GM18508 (cell line): ENCODE measurements at regions not wholly inside any gene's neighbourhood (a gene's known extent, or its start where the extent isn't known, plus 50 kb on each side); places are given as distances from the start of the nearest gene placed in this dataset.

ENCODE experiments used
- ATAC-seq: cut with Tn5 transposase; IDR thresholded peaks from one replicate; pipeline ENCODE4 v1.9.1; 2021; ENCODE audit warnings: moderate number of reproducible peaks; ENCODE audit not compliant: insufficient read depth, unreplicated experiment

DNA sequence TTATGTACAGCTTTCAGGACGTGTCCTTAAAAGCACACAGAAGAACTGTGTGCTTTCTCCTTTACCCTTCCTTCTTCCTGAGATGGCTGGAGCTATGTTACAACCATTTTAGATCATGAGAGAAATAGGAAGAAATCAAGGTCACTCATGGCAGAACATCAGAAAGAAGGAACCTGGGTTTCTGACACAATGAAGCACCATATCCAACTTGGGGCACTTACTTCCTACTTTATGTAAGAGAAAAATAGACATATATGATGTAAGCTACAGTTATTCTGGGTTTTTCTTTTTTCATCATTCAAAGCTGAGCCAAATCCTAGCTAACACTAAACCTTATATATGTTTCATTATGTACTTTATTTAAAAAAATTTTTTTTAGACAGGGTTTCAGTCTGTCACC, 79.5 kb downstream of the FAM161A start:
- no peak for ATAC-seq

DNA sequence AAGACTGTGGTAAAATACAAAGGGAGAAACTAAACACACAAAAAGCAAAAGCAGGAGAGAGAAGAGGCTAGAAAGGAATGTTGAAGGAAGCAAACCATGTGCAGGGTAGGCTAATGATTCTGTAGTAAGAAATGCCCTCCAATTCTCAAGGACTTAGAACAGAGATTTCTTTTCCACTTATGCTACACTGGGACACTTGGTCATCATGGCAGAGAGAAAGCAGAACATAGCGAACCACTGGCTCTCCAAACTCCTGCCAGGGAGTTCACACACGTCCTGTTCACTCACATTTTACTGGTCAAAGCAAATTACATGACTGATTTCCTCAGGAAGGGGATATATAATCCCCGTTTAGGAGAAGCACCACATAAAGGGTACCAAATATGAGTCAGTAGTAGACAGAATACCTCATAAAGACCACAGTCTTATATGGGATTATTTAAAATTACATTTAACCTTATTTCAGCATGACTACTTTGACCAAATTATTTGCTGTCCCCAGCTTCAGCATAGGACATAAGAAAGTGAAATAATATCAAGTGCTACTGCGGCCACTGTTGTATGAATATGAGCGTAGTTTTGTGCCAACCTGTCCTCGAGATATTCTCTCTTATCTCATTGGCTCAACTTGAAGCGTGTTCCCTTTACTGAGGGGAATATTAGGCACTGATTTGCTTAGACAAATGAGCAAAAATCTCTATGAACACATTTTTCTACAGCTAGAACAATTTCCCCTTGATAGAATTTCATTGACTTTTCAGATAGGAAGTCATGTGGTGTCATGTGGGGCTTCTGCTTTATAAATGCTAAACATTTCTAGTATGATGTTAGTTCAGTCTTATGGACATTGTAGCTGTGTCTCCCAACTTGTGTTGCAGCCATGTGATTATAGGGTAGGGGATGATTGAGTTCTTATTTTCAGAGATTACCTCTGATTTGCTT, 81.7 kb downstream of the FAM161A start:
- no peak for ATAC-seq

DNA sequence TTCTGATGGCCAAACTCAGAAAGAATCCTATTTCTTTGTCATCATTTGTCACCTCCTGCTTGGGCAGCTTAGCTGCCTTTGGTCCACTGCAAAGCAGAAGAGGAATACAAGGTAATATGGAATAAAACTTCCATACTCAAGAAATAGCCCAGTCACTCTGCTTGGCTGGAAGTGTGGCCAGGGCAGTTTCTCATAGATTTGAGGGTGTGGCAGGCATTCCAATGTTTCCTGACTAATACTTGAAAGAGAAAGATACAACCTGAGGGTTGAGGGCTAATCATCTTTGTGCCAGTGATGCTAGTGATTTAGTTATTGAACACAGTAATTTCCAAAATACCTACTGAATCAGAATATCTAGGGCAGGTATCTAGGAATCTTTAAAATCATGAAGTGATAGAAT, 83.1 kb downstream of the FAM161A start:
- ATAC-seq = no peak

DNA sequence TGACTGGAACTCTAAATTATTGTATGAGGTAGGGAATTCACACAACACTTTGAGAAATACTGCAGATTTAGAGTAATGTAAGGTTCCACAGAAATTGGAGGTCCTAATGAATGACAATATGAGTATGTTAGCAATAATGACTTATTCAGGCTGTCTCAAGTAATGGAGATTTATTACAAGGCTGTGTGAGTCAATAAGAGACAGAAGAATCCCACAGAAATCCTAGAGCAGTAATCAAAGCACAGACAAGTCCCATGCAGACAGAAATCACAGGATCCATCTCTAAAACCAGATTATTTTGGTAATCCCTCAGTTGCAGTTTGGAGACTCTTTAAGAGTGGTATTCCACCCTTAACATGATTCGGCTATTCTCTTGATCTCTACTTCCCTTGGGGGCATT, 83.6 kb downstream of the FAM161A start:
- no peak for ATAC-seq

DNA sequence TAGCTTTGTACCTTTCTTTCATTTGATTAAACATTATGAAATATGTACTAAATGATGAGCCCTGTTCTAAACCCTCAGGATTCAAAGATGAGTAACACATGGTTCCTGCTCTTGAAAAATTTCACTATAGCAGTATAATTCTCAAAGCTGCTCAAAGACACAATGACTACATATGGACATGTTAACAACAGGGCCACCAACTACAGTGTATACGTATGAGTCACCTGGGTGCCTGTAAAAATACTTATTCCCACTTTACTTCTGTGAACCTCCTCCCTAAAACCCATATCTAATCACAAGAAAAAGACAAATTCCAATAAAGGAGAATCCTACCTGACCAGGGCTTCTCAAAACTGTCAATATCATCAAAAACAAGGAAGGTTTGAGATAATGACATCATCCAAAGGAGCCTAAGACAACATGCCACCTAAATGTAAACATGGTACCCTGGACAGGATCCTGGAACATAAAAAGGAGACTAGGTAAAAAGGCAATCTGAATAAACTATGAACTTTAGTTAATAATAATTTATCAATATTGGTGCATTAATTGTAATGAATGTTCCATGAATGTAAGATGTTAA, 84.7 kb downstream of the FAM161A start:
- ATAC-seq = no peak

DNA sequence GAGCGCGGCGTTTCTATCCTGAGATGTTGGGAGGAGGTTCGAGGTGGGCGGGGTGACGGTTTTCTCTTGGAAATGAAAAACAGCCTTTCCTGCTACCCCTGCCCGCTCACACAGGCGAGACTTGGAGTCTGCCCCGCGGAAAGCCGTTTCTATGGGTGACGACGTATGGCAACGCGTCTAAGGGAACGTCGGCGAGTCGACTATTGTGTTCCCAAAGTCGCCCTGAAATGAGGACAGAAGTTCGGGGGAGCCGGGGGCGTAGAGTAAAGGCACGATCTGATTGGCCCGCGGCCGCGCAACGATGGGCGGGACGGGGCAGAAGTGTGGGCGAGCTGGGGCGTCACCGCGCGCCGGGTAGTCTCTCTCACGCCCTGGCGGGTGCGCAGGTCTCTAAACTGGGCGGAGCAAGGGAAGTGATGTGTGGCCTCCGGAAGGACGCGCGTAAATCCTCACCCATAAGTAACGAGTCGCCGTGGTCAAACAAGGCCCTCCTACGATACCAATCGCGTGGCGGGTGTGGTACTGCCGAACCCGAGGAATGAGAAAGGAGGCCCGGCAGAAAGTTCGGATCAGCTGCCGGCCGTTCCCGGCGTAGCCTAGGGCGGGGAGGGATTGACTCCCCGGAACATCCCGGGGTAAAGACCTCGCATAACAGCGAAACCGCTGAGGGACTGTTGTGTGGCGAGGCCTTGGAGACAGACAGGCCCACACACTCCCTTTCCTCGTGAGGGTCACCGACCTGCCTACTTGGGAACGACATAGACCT, 89.6 kb downstream of the FAM161A start:
- ATAC-seq = peak; percentile 93

DNA sequence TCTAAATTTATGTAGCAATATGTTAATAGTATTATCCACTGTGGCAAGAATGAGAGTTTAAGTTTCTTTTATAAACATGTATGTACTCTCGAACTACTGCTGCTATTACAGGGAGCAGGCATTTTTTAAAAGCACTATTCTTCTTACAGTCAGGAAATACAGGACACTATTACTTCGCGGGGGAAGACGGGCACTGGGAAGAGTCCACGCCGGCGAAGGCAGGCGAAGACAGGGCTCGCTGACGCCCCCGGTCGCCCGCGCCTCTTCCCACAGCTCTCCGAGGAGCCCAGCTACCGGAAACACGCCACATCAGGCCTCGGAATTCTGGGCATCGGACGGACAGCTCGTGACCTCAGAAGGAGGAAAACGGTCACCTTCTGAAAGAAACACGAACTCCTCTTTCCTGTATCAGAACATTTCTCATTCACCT, 90.2 kb downstream of the FAM161A start:
- peak; percentile 6 for ATAC-seq

DNA sequence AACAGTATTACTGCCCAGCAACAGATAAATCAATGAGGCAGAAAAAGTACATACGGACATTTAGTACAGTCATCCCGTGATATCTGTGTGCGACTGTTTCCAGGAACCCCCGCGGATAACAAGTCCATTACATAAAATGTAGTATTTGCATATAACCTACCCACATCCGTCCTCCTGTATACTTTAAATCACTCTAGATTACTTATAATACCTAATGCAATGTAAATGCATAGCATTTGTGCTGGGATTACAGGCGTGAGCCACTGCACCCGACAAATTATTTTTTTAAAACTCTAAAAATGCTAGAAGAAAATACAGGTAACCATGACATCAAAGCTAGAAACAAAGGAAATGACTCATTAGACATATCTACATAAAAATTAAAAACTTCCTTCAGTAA, 91.6 kb downstream of the FAM161A start:
- ATAC-seq = no peak

DNA sequence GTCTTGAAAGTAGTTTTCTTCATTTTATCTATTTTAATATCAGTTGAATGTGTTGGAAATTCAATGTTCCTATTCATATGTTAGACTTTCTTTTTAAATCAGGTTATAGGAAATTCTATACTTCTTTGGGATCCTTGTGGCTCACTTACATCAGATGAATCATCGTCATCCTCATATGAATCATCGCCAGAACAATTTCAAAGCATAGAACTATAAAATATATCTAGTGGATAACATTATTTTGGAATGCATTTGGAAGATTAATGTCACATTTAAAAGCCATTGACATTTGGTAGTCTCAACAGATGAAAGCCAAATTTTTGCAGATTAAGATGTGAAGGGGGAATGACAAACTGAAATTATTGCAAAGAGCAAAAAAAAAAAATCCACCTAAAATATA, 94.1 kb downstream of the FAM161A start:
- ATAC-seq = no peak

DNA sequence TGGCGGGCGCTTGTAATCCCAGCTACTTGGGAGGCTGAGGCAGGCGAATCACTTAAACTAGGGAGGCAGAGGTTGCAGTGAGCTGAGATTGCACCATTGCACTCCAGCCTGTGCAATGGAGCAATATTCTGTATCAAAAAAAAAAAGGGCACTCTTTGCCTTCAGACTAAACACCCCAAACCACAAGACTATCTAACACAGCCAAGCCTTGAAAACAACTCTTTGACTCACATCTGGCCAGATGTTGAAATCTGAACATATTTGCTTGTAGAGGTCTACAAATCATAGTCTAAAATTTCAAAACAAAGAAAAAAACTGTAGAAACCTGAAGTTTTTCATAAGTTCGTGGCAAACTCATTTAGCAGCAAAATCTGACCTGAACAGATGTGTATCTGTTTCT, 94.9 kb downstream of the FAM161A start:
- ATAC-seq = no peak

DNA sequence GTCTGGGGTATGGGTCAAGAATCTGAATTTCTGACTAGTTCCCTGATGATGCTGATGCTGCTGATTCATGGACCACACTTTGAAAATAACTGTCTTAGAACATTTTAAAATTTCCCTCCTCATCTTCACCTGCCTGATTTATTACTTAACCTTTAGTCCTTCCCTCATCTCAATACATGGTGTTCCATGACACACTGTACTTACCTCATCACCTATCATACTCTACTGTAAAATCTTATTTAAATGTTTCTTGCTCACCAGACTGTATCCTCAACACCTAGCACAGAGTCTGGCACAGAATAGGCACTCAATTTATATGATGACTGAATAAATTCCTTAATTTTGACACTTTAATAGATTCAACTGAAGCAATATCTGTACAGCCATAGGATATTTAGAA, 95.7 kb downstream of the FAM161A start:
- ATAC-seq = no peak

DNA sequence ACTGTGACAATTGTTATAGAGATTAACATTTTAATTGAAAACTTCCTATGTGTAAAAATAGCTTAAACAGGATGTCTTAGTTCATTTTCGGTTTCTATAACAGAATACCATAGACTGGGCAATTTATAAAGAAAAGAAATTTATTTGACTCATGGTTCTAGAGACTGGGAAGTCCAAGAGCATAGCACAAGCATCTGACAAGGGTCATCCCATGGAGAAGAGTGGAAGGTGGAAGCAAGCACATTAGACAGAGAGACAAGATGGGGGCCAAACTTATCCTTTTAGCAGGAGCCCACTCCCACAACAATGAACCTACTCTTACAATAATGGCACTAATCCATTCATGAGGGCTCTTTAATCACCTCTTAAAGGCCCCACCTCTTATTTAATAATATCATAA, 100.3 kb downstream of the FAM161A start:
- no peak for ATAC-seq

DNA sequence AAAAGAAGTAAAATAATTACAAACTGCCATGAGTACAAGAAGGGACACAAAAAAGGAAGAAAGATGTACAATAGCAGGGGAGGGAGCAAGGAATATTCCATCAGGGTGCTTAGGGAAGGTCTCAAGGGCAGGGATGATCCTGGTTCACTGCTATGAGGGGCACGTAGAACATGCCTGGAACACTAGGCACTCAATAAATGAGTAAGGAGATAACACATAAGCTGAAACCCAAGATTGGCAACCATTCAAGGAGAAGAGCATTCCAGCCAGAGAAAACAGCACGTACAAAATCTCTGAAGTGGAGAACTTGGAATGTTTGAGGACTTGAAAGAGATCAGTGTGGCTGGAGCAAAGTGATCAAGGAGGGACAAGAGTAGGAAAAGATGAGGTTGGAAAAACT, 103.2 kb downstream of the FAM161A start:
- no peak for ATAC-seq

DNA sequence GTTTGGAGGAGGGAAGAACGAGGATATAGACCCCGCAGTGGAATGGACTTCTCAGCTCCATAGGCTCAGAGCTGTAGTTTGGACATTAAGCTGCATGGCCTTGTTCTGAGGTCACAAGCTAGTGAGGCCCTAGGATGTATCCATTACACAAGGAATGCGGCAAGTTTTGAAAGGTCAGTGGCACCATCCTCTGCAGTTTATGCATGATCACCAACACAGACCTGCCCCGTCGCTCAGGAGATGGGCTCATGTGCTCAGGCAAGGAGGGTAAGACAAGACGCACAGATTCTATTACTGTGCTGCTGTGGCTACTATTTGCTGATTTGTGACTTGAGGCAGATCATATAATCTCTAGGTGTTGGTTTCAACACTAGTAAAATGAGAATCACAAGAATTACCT, 110.9 kb downstream of the FAM161A start:
- ATAC-seq = no peak

DNA sequence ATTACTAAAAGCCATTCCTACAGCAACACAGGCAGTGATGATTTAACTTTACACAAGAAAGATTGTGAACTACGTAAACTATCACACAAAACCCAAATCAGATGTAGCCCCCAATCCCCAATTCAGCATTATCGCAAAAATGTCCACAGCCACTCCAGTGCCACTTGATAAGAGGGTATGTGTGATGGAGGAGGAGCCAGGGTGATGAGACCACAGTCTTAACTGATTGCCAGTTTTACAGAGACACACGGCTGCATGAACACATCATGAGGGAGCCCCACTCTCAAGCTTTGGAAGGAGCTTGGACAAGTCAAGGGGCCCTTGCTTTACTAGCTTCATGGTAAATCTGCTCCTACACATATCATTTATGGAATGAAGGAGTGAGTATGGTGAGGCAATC, 116.0 kb downstream of the FAM161A start:
- no peak for ATAC-seq

DNA sequence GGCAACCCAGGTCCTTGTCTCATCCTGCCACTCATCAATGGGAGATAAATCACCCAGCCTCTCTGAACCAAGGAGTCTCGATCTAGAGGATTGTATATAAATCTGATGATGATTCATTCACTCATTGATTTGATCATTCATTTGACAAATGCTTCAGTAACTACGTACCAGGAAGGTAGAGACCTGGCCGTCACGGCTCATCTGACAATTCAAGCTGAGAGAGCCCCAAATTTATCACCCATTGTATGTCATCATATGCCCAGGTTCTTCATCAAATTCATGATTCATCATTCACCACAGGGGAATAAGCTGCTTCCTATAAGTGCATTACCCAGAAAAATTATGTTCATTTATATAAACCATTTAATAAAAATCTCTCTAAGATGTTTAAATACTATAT, 116.9 kb downstream of the FAM161A start:
- ATAC-seq = no peak

DNA sequence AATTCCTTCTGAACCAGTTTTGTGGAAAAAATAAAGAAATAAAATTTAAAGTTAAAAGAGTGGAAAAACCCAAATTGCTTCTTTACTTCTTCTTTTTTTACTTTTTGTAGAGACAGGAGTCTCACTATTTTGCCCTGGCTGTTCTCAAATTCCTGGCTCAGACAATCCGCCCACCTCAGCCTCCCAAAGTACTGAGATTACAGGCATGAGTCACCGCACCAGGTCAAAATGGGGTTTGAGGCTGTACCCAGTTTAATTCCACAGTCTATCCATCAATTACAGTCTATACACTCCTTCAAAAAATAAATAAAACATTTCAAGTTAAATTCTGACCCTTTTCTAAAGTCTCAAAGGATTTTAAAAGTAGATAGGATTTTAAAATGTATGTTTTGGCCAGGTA, 120.3 kb downstream of the FAM161A start:
- no peak for ATAC-seq

DNA sequence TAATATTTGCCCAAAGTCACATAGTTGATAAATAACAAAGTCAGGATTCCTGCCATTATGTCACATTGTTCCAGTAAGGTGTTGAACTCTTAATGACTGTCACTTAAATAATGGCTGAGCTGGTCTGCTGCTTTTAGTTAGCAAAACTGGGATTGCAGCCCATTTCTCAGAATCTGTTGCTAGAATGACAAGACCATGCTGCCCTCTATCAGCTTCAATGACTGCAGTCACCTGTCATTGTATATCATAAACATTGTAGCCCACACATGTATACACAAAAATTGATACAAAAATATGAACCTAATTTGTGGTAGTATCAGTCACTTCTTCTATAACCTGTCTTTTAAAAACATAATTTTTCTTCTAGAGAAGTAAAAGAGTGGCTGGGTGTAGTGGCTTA, 121.1 kb downstream of the FAM161A start:
- no peak for ATAC-seq

DNA sequence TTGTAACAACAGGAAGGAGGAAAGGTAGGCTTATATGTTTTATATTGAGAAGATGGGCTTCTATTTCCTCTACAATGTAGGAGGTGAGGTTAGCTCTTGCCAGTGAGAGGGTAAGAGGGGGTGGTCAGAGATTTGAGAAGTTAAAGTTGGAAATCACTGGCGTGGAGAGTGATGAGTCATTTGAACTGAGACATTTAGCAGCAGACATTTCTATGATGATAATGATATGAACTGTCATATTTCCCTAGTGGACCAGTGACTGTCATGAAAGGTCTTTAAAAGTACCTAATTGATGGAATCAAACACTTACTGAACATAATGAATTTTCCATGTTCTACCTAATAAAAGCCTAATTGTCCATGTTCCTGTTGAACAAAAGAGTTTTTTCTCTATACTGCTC, 126.1 kb downstream of the FAM161A start:
- no peak for ATAC-seq

DNA sequence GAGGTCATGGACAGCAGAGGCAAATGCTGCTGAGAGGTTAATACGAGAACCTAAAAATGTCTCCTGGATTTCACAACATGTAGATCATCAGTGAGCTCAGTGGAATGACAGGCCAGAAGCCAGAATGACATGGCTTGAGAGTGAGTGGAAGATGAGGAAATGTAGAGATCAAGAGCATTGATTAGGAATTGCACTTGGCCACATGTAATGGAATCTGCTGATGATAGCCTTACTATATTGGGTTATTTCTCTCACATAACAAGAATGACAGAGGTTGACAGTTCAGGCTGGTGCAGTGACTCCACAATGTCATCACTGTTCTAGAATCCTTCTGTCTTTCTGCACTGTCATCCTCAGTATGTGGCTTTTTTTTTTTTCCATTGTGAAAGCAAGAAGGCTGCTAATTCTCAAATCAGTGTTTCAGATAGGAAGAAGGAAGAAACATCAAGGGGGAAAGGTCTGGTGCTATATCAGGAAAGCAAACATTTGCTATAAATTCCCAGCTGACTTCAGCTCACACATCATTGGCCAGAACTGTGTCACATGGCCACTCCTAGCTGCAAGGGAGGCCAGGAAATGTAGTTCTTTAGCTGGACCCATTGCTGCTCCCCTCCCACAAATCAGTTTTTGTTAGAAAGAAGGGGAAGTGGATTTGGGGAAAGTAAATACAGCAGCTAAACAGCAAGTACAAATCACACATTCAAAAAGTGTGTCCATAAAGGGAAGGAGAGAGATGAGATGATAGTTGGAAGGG, 127.2 kb downstream of the FAM161A start:
- ATAC-seq = no peak
